Tibial artery (tissue), 4 donors: ENCODE measurements at regions not wholly inside any gene's neighbourhood (a gene's known extent, or its start where the extent isn't known, plus 50 kb on each side); places are given as distances from the start of the nearest gene placed in this dataset.

Experiments
- DNase-seq, 2 donors: peaks; one replicate each; pipeline ENCODE4 v3.0.0-alpha.2; 2019
- H3K27ac ChIP-seq, 2 donors: fragments of 200-600 bp; sonication (generic) in 1 of 2; 1 replicate in 1 of 2; 2 replicates in 1 of 2; pipeline ENCODE4 v1.5.1; 2018 to 2019; ENCODE audit warnings: mild to moderate bottlenecking in 1 of 2
- H3K27me3 ChIP-seq, 2 donors: fragments of 200-600 bp; sonication (generic) in 1 of 2; one replicate each; pipeline versions ENCODE4 v1.5.1 to v1.6.0; 2016 to 2019
- H3K36me3 ChIP-seq, 3 donors: fragments of 200-600 bp; sonication (generic) in 2 of 3; one replicate each; pipeline ENCODE4 v1.5.1; 2016 to 2019; ENCODE audit warnings: mild to moderate bottlenecking in 2 of 3
- H3K4me1 ChIP-seq, 4 donors: fragments of 200-600 bp; sonication (generic) in 2 of 4; 1 replicate in 3 of 4; 2 replicates in 1 of 4; pipeline ENCODE4 v1.5.1; 2016 to 2019
- H3K4me3 ChIP-seq, 2 donors: fragments of 200-600 bp; sonication (generic) in 1 of 2; 1 replicate in 1 of 2; 2 replicates in 1 of 2; pipeline ENCODE4 v1.5.1; 2018 to 2019; ENCODE audit warnings: mild to moderate bottlenecking in 2 of 2
- H3K9me3 ChIP-seq, 3 donors: fragments of 200-600 bp; sonication (generic) in 1 of 3; one replicate each; pipeline ENCODE4 v1.5.1; 2016 to 2019
- CTCF ChIP-seq, 2 experiments: fragments of 200-600 bp in 1 of 2; fragments of 450-650 bp in 1 of 2; IDR thresholded peaks; one replicate each; pipeline ENCODE4 v1.5.1; 2017 to 2019; ENCODE audit warnings: antibody characterized with exemption in 2 of 2, mild to moderate bottlenecking in 1 of 2, moderate library complexity in 1 of 2
- intact Hi-C: fragments of 100-400 bp; cut with DNase I; formaldehyde crosslinking; loops from one replicate; pipeline ENCODE4 v1.15.0; 2023; ENCODE audit warnings: low total_unique reads

- Histone ChIP-seq H3K9me3 (no peaks in the 10 kb centered on the region), H3K36me3 (no peaks in the 10 kb centered on the region), H3K4me1 (no peaks in the 10 kb centered on the region), H3K27me3 (peaks cover 0 to 21% of the 10 kb centered on the region in 2 donors), H3K4me3 (no peak overlapping the region), H3K27ac (no peak overlapping the region)
- no peak for DNase-seq
- intact Hi-C loops, result no loop called here
- no peak for TF ChIP-seq CTCF (IDR thresholded peaks at IDR 0.05)
Observed at GRCh38 chr19:32047788-32048187, 297.6 kb upstream of the ZNF507 start.

DNA sequence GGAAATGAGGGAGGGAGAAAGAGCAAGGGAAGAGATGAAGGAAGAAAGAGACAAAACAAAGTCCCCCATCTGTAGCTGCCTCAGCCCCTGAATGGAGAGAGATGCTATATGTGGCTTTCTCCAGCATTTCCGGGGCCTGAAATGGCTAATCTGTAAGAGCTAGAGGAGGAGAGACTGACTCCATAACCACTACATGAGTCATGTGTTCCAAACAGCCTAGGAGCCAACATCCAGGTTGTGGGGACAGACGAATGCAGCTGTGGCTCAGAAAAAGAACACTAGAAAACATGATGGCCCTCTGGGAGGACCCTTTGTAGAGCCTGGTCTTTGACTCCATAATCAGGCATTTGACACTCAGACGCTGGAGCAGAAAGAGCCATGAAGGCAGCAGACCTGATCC, 292.0 kb upstream of the ZNF507 start:
- no peak for TF ChIP-seq CTCF (IDR thresholded peaks at IDR 0.05)
- intact Hi-C loops, result no loop called here
- no peak overlapping the region for H3K4me3 ChIP-seq

GRCh38 chr19:32053861-32054260, 291.5 kb upstream of the ZNF507 start:
- Histone ChIP-seq H3K27ac (no peak overlapping the region), H3K36me3 (no peaks in the 10 kb centered on the region), H3K4me1 (no peaks in the 10 kb centered on the region), H3K9me3 (no peaks in the 10 kb centered on the region), H3K27me3 (no peaks in the 10 kb centered on the region), H3K4me3 (no peak overlapping the region)
- DNase-seq, result no peak
- intact Hi-C loops, result no loop called here
- TF ChIP-seq CTCF (IDR thresholded peaks at IDR 0.05), result no peak

More for the DNA sequence above, 292.0 kb upstream of the ZNF507 start:
- no peaks in the 10 kb centered on the region for H3K36me3 ChIP-seq
- H3K27ac ChIP-seq, result no peak overlapping the region
- H3K27me3 ChIP-seq, result no peaks in the 10 kb centered on the region
- no peak for DNase-seq
- no peaks in the 10 kb centered on the region for H3K9me3 ChIP-seq
- H3K4me1 ChIP-seq, result no peaks in the 10 kb centered on the region

DNA sequence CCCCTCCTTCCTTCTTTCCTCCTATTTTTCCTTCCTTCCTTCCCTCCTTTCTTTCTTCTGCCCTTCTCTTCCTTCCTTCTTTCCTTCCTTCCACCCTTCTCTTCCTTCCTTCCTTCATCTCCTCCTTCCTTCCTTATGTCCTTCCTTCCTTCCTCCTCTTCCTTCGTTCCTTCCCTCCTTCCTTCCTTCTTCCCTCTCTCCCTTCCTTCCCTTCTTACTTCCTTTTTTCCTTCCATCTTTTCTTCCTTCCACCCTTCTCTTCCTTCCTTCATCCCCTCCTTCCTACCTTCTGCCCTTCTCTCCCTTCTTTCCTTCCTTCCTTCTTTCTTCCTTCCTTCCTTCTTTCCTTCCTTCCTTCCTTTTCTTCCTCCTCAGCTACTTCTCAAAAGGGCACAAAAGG, 287.3 kb upstream of the ZNF507 start:
- H3K4me1 ChIP-seq, result no peaks in the 10 kb centered on the region
- H3K27ac ChIP-seq, result no peak overlapping the region
- no peaks in the 10 kb centered on the region for H3K9me3 ChIP-seq
- no peak overlapping the region for H3K4me3 ChIP-seq
- no peaks in the 10 kb centered on the region for H3K27me3 ChIP-seq
- DNase-seq, result no peak
- TF ChIP-seq CTCF (IDR thresholded peaks at IDR 0.05), result no peak
- intact Hi-C loops, result no loop called here
- H3K36me3 ChIP-seq, result no peaks in the 10 kb centered on the region

DNA sequence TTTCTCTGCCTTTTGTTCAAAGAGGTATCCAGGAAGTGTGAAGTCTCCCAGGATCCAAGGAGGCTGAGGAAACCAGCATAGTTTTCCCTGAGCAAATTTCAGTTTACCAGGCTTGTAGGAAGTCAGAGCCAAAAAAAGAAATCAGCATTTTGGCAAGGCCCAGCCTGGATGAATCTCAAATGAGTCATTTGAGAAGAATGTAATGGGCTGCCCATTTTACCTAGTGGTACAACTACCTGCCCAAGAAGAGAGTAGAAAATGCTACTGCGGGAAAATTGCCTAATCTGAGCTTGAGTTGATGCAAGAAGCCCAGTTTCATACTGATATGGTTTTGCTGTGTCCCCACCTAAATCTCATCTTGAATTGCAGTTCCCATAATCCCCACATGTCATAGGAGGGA, 284.1 kb upstream of the ZNF507 start:
- no peak overlapping the region for H3K27ac ChIP-seq
- H3K4me1 ChIP-seq, result no peaks in the 10 kb centered on the region
- H3K4me3 ChIP-seq, result no peak overlapping the region
- intact Hi-C loops, result no loop called here
- no peak for DNase-seq
- TF ChIP-seq CTCF (IDR thresholded peaks at IDR 0.05), result no peak
- no peaks in the 10 kb centered on the region for H3K9me3 ChIP-seq
- H3K27me3 ChIP-seq, result no peaks in the 10 kb centered on the region
- H3K36me3 ChIP-seq, result no peaks in the 10 kb centered on the region

GRCh38 chr19:32063601-32064000, 281.8 kb upstream of the ZNF507 start:
- peaks cover 0 to 3% of the 10 kb centered on the region in 2 donors for H3K27me3 ChIP-seq
- H3K4me3 ChIP-seq, result no peak overlapping the region
- no peak for DNase-seq
- H3K36me3 ChIP-seq, result no peaks in the 10 kb centered on the region
- no peak overlapping the region for H3K27ac ChIP-seq
- intact Hi-C loops, result no loop called here
- no peak for TF ChIP-seq CTCF (IDR thresholded peaks at IDR 0.05)
- H3K4me1 ChIP-seq, result no peaks in the 10 kb centered on the region
- no peaks in the 10 kb centered on the region for H3K9me3 ChIP-seq
